Thyroid gland (tissue), 4 donors: ENCODE measurements at regions not wholly inside any gene's neighbourhood (a gene's known extent, or its start where the extent isn't known, plus 50 kb on each side); places are given as distances from the start of the nearest gene placed in this dataset.

Source experiments
- CTCF ChIP-seq, 6 experiments: fragments of 200-600 bp in 3 of 6; fragments of 450-650 bp in 3 of 6; sonication (generic) in 3 of 6; IDR thresholded peaks; one replicate each; pipeline ENCODE4 v1.5.1; 2016 to 2019; ENCODE audit warnings: antibody characterized with exemption in 6 of 6, mild to moderate bottlenecking in 2 of 6, inconsistent platforms in 1 of 6, moderate library complexity in 1 of 6
- POLR2A ChIP-seq, 2 donors: fragments of 450-650 bp; IDR thresholded peaks; one replicate each; pipeline ENCODE4 v1.6.1; 2017; ENCODE audit warnings: antibody characterized with exemption in 2 of 2, mild to moderate bottlenecking in 2 of 2, moderate library complexity in 1 of 2

- no peak for TF ChIP-seq CTCF (IDR thresholded peaks at IDR 0.05)
- no peak for TF ChIP-seq POLR2A (IDR thresholded peaks at IDR 0.05)
Observed at GRCh38 chr12:41634091-41634490, 446.0 kb downstream of the PDZRN4 start.
